H1 (cell line): ENCODE measurements at regions not wholly inside any gene's neighbourhood (a gene's known extent, or its start where the extent isn't known, plus 50 kb on each side); places are given as distances from the start of the nearest gene placed in this dataset.

ENCODE experiments used
- CTCF ChIA-PET: fragments of 300-600 bp; sonication (Branson Sonifier 250); formaldehyde crosslinking; loops from one replicate; lab custom pipeline; 2021; ENCODE audit not compliant: partially characterized antibody; lab: Charles Lee
- POLR2A ChIA-PET: fragments of 300-600 bp; sonication (Branson Sonifier 250); formaldehyde crosslinking; loops from one replicate; lab custom pipeline; 2021; ENCODE audit warnings: inconsistent platforms; ENCODE audit not compliant: partially characterized antibody; lab: Charles Lee
- DNase-seq, 2 experiments: peaks; one replicate each; pipeline versions ENCODE4 v3.0.0 to v3.0.0-alpha.2; 2010 to 2022; ENCODE audit warnings: low spot score in 2 of 2, low read depth in 1 of 2, mixed read lengths in 1 of 2
- FAIRE-seq: peaks from 2 replicates; lab custom pipeline; 2011; peaks lifted over from hg19 to GRCh38; lab: Jason Lieb, UNC
- H2AFZ ChIP-seq: 2 replicates; pipeline ENCODE4 v1.8.1; 2012; ENCODE audit warnings: low read length, inconsistent platforms
- H2AK5ac ChIP-seq: 2 replicates; pipeline ENCODE4 v1.6.1; 2013; ENCODE audit warnings: low read depth, low read length
- H2BK120ac ChIP-seq: replicated peaks from 2 replicates; pipeline ENCODE3; 2013; ENCODE audit warnings: low read depth, low read length, inconsistent platforms
- H2BK12ac ChIP-seq: 2 replicates; pipeline ENCODE4 v1.6.1; 2013; ENCODE audit warnings: low read depth, low read length
- H2BK15ac ChIP-seq: 2 replicates; pipeline ENCODE4 v1.6.1; 2013; ENCODE audit warnings: low read length
- H2BK20ac ChIP-seq: 2 replicates; pipeline ENCODE4 v1.6.1; 2013; ENCODE audit warnings: low read length
- H2BK5ac ChIP-seq: 2 replicates; pipeline ENCODE4 v1.6.1; 2013; ENCODE audit warnings: low read depth, low read length
- H3K14ac ChIP-seq: 2 replicates; pipeline ENCODE4 v1.6.1; 2013; ENCODE audit warnings: inconsistent platforms; ENCODE audit not compliant: insufficient read length
- H3K18ac ChIP-seq: 2 replicates; pipeline ENCODE4 v1.6.1; 2013; ENCODE audit warnings: low read length; ENCODE audit errors: extremely low read depth
- H3K23ac ChIP-seq: 2 replicates; pipeline ENCODE4 v1.6.1; 2013; ENCODE audit warnings: inconsistent platforms; ENCODE audit not compliant: insufficient read length
- H3K23me2 ChIP-seq: 2 replicates; pipeline ENCODE4 v1.6.1; 2013; ENCODE audit warnings: low read depth, low read length
- H3K27ac ChIP-seq: 2 replicates; pipeline ENCODE4 v1.6.1; 2011; ENCODE audit warnings: low read depth, low read length, inconsistent platforms
- H3K27me3 ChIP-seq, 4 experiments: replicated peaks in 1 of 4; 1 replicate in 1 of 4; 2 replicates in 3 of 4; pipeline versions ENCODE4 v1.6.1 to v1.8.1; 2011 to 2013; ENCODE audit warnings: low read length in 3 of 4, mild to moderate bottlenecking in 3 of 4, inconsistent platforms in 2 of 4, mixed read lengths in 2 of 4, moderate library complexity in 1 of 4; ENCODE audit not compliant: control insufficient read depth in 3 of 4, insufficient read depth in 3 of 4; ENCODE audit errors: extremely low read depth in 1 of 4
- H3K36me3 ChIP-seq, 4 experiments: 2 replicates each; pipeline versions ENCODE4 v1.6.1 to v1.8.1; 2011 to 2013; ENCODE audit warnings: mild to moderate bottlenecking in 4 of 4, low read length in 3 of 4, moderate library complexity in 2 of 4, control low read depth in 1 of 4, inconsistent platforms in 1 of 4; ENCODE audit not compliant: insufficient read depth in 4 of 4, control insufficient read depth in 2 of 4
- H3K4ac ChIP-seq: replicated peaks from 2 replicates; pipeline ENCODE3; 2013; ENCODE audit warnings: low read length, low read depth, mixed read lengths, inconsistent platforms; ENCODE audit not compliant: insufficient read length
- H3K4me1 ChIP-seq, 4 experiments: replicated peaks in 1 of 4; 1 replicate in 1 of 4; 2 replicates in 3 of 4; pipeline versions ENCODE4 v1.6.1 to v1.8.1; 2011 to 2013; ENCODE audit warnings: low read length in 3 of 4, inconsistent platforms in 2 of 4, mixed read lengths in 1 of 4; ENCODE audit not compliant: insufficient read depth in 4 of 4, control insufficient read depth in 3 of 4
- H3K4me2 ChIP-seq, 2 experiments: 2 replicates each; pipeline versions ENCODE4 v1.6.1 to v1.8.1; 2011 to 2013; ENCODE audit warnings: low read depth in 2 of 2, low read length in 2 of 2, control low read depth in 1 of 2, inconsistent platforms in 1 of 2, mild to moderate bottlenecking in 1 of 2; ENCODE audit not compliant: insufficient read depth in 1 of 2
- H3K4me3 ChIP-seq, 4 experiments: fragments of 200-600, 300-600 bp in 1 of 4; sonication (generic), shearing (Covaris generic), sonication (Bioruptor Twin) in 1 of 4; 2 replicates each; pipeline versions ENCODE4 v1.5.1 to v1.8.1; 2011 to 2016; ENCODE audit warnings: low read length in 4 of 4, low read depth in 3 of 4, control low read depth in 2 of 4, inconsistent platforms in 2 of 4, mild to moderate bottlenecking in 2 of 4, mixed read lengths in 1 of 4, moderate library complexity in 1 of 4; ENCODE audit not compliant: insufficient read depth in 2 of 4; ENCODE audit errors: extremely low read depth in 1 of 4
- H3K56ac ChIP-seq: replicated peaks from 2 replicates; pipeline ENCODE3; 2013; ENCODE audit warnings: low read depth, mild to moderate bottlenecking, mixed read lengths, low read length, inconsistent platforms; ENCODE audit not compliant: insufficient read length
- H3K79me1 ChIP-seq: 2 replicates; pipeline ENCODE4 v1.6.1; 2013; ENCODE audit warnings: low read depth, low read length, control low read depth
- H3K79me2 ChIP-seq, 2 experiments: 2 replicates each; pipeline versions ENCODE4 v1.6.1 to v1.8.1; 2012 to 2013; ENCODE audit warnings: low read length in 2 of 2, mild to moderate bottlenecking in 2 of 2, inconsistent platforms in 1 of 2; ENCODE audit not compliant: insufficient read depth in 2 of 2, control insufficient read depth in 1 of 2
- H3K9ac ChIP-seq, 4 experiments: replicated peaks in 1 of 4; 1 replicate in 1 of 4; 2 replicates in 3 of 4; pipeline versions ENCODE4 v1.6.1 to v1.8.1; 2011 to 2013; ENCODE audit warnings: low read depth in 3 of 4, low read length in 3 of 4, control low read depth in 2 of 4, mild to moderate bottlenecking in 2 of 4, moderate library complexity in 2 of 4, inconsistent platforms in 1 of 4; ENCODE audit errors: extremely low read depth in 1 of 4
- H3K9me3 ChIP-seq, 2 experiments: 2 replicates each; pipeline versions ENCODE4 v1.6.1 to v1.8.1; 2012 to 2013; ENCODE audit warnings: mild to moderate bottlenecking in 2 of 2, moderate library complexity in 2 of 2, control low read depth in 1 of 2, inconsistent platforms in 1 of 2, low read depth in 1 of 2, low read length in 1 of 2, mixed read lengths in 1 of 2; ENCODE audit not compliant: insufficient read depth in 2 of 2
- H4K20me1 ChIP-seq, 2 experiments: replicated peaks in 1 of 2; 2 replicates each; pipeline versions ENCODE3 to v1.8.1; 2011 to 2013; ENCODE audit warnings: inconsistent platforms in 2 of 2, low read length in 2 of 2, mild to moderate bottlenecking in 1 of 2; ENCODE audit not compliant: insufficient read depth in 2 of 2, control insufficient read depth in 1 of 2
- H4K5ac ChIP-seq: 2 replicates; pipeline ENCODE4 v1.6.1; 2013; ENCODE audit warnings: low read length, low read depth, mixed read lengths, inconsistent platforms; ENCODE audit not compliant: insufficient read length
- H4K8ac ChIP-seq: 2 replicates; pipeline ENCODE4 v1.8.0; 2013; ENCODE audit warnings: mild to moderate bottlenecking, moderate library complexity, low read length, inconsistent platforms; ENCODE audit not compliant: insufficient read depth; ENCODE audit errors: extremely low read depth
- H4K91ac ChIP-seq: replicated peaks from 2 replicates; pipeline ENCODE3; 2013; ENCODE audit warnings: low read length, mixed read lengths, inconsistent platforms; ENCODE audit not compliant: insufficient read length
- CBX5 ChIP-seq: fragments of 300-800, 300-1000 bp; sonication (generic); IDR thresholded peaks from 2 replicates; pipeline ENCODE4 v1.7.1; 2016; ENCODE audit warnings: antibody characterized with exemption, low read length, low read depth
- KDM5A ChIP-seq: fragments of 200-600 bp; IDR thresholded peaks from 2 replicates; pipeline ENCODE4 v1.7.1; 2012; ENCODE audit warnings: mild to moderate bottlenecking, low read length, inconsistent platforms, mixed read lengths
- SAP30 ChIP-seq: fragments of 300-600 bp; sonication (generic); IDR thresholded peaks from 2 replicates; pipeline ENCODE4 v1.7.1; 2012; ENCODE audit warnings: low read length, moderate library complexity, mild to moderate bottlenecking, inconsistent platforms; ENCODE audit not compliant: insufficient read depth, insufficient replicate concordance
- SP2 ChIP-seq: IDR thresholded peaks from 2 replicates; pipeline ENCODE4 v1.6.1; 2012; ENCODE audit warnings: mild to moderate bottlenecking, low read length, inconsistent platforms
- SRF ChIP-seq: IDR thresholded peaks from 2 replicates; pipeline ENCODE4 v1.6.1; 2011; ENCODE audit warnings: mild to moderate bottlenecking, low read depth, low read length, moderate library complexity
- WGBS, 2 experiments: shearing (Covaris generic) in 1 of 2; methylation state at CpG; one replicate each; pipeline versions ENCODE4 v1.1.6 to v1.1.7; 2013 to 2015; ENCODE audit warnings: low lambda C conversion rate in 2 of 2, mixed read lengths in 2 of 2, inconsistent platforms in 1 of 2, low coverage in 1 of 2, missing lambda C conversion rate in 1 of 2; ENCODE audit not compliant: insufficient replicate concordance in 2 of 2, insufficient coverage in 1 of 2, insufficient read length in 1 of 2; ENCODE audit errors: extremely low coverage in 1 of 2, missing lambda C conversion rate in 1 of 2; 5-methylcytosine and 5-hydroxymethylcytosine counted together

GRCh38 chr1:238962941-238963340, 423.4 kb upstream of the CHRM3 start:
- Histone ChIP-seq H3K9ac (no peak overlapping the region), H2BK12ac (no peak overlapping the region), H4K91ac (no peak overlapping the region), H3K18ac (no peak overlapping the region), H3K4me3 (no peak overlapping the region), H3K4ac (no peak overlapping the region), H3K27ac (no peak overlapping the region), H2BK20ac (no peak overlapping the region), H3K4me1 (no peaks in the 10 kb centered on the region), H4K20me1 (no peaks in the 10 kb centered on the region), H2AFZ (no peak overlapping the region), H3K56ac (no peak overlapping the region), H4K8ac (no peak overlapping the region), H2BK5ac (no peak overlapping the region), H3K27me3 (no peaks in the 10 kb centered on the region), H3K4me2 (no peak overlapping the region), H2BK120ac (no peak overlapping the region), H3K9me3 (no peaks in the 10 kb centered on the region), H3K23ac (no peak overlapping the region), H4K5ac (no peak overlapping the region), H3K79me1 (no peaks in the 10 kb centered on the region), H3K14ac (no peak overlapping the region), H2BK15ac (no peak overlapping the region), H3K36me3 (no peaks in the 10 kb centered on the region), H3K79me2 (no peaks in the 10 kb centered on the region), H2AK5ac (no peak overlapping the region), H3K23me2 (no peaks in the 10 kb centered on the region; the same call in 1 of the 2 replicates)
- DNase-seq: no peak
- no peak for FAIRE-seq
- ChIA-PET POLR2A (no interaction called here), CTCF (interaction anchor here (1.0 to 1.7 kb wide), 4 partner anchors 10 to 1116 kb away, joined by 3 to 7 read pairs (median 6); no protein-coding TSS in a partner anchor)
- TF ChIP-seq SP2: no peak
- TF ChIP-seq KDM5A: no peak
- no peak for TF ChIP-seq SRF
- TF ChIP-seq CBX5: no peak
- no peak for TF ChIP-seq SAP30
- WGBS, 2 experiments: 89% methylated on average over 8 of the region's 8 CpGs; no CpG with 5 or more reads in 1 of the 2 experiments
